GM19372 (cell line): ENCODE measurements at regions not wholly inside any gene's neighbourhood (a gene's known extent, or its start where the extent isn't known, plus 50 kb on each side); places are given as distances from the start of the nearest gene placed in this dataset.

ENCODE experiments used
- ATAC-seq: cut with Tn5 transposase; IDR thresholded peaks from one replicate; pipeline ENCODE4 v1.9.1; 2021; ENCODE audit warnings: mild to moderate bottlenecking, low read depth, moderate library complexity; ENCODE audit not compliant: unreplicated experiment

- ATAC-seq, result no peak
These were observed 315.1 kb upstream of the TLE3 start for GRCh38 chr15:70412794-70413193.

DNA sequence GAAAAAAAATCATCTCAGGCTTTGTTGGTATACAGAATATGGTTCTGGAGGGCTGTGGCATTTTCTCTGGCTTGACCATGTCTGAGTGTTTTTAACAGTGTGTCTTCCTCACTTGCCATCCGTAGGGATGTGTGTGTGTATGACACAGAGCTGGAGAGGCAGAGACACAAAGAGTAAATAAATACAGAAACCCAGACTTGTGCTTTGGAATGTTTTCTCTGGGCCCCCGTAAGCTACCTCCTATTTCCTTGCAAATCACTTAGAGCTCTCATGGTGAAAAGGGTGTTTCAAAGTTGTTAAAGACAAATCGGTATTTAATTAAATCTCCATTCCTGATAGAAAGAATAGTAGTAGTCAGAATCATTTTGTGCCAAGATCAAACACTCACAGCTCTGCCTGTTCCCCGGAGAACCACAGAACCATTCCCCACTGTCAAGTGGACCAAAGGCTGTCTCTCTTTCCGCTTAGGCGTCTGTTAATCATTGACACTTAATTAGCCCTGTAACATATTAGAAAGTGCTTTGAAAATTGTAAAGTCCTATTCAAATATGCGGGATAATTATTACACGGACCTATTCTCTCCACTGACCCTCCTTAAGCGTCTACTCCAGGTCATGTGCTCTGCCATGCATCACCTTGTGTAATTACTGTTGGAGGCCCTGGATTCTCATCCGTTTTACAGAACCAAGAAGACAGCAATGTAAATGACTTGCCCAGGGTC, 313.6 kb upstream of the TLE3 start:
- no peak for ATAC-seq

- no peak for ATAC-seq
These were observed 312.8 kb upstream of the TLE3 start for GRCh38 chr15:70410371-70410985.

GRCh38 chr15:70409388-70409787, 311.7 kb upstream of the TLE3 start:
- ATAC-seq, result no peak

DNA sequence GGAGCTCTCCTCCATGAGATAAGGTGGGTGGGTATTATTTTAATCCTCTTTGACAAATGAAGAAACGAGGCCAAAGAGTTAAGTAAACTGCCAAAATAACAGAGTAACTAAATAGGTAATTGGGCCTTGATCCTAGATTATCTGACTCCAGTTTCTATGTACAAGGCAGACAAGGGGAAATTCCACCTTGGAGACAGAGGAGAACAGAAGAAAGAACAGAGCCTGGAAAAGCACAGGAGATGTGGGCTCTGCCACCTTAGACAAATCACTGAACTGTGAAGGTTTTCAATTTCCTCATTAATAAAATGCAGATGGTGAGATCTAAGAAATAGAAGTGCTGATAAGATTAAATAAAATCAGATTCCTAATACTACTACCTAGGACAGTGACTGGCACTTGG, 310.2 kb upstream of the TLE3 start:
- no peak for ATAC-seq

DNA sequence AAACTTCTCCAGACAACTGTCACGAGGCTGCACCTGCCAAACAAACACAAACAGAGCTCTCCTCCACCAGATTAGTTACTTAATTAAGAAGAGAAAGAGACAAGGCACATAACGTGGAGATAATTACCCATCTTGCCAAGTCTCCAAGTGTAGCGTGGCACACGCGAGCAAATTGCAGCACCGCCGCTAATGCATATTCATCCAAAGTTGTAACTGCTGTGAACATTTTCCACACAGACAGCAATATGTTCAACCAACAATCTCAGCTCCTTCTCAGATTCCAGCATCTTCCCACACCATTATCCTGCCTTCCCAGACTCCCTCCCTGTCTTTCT, 309.6 kb upstream of the TLE3 start:
- no peak for ATAC-seq

GRCh38 chr15:70406617-70407335, 309.1 kb upstream of the TLE3 start:
- no peak for ATAC-seq

DNA sequence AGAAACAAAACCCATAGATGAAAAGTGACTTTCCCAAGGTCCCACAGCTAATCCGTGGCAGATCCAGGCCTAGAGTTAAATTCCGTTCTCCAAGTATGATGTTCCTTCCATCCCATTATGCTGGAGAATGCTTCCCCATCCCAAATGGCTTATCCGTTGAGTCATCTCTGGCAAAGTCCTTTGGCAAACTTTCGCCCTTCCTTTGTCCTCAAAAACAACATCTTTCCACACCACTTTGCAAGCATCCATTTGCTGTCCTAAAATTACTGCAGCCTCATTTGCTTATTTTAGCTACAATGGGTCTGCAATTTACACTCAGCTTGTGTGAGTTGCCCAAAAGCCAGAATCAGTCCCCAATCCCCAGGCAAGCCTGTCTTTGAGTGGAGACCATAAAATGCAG, 304.0 kb upstream of the TLE3 start:
- ATAC-seq, result no peak

DNA sequence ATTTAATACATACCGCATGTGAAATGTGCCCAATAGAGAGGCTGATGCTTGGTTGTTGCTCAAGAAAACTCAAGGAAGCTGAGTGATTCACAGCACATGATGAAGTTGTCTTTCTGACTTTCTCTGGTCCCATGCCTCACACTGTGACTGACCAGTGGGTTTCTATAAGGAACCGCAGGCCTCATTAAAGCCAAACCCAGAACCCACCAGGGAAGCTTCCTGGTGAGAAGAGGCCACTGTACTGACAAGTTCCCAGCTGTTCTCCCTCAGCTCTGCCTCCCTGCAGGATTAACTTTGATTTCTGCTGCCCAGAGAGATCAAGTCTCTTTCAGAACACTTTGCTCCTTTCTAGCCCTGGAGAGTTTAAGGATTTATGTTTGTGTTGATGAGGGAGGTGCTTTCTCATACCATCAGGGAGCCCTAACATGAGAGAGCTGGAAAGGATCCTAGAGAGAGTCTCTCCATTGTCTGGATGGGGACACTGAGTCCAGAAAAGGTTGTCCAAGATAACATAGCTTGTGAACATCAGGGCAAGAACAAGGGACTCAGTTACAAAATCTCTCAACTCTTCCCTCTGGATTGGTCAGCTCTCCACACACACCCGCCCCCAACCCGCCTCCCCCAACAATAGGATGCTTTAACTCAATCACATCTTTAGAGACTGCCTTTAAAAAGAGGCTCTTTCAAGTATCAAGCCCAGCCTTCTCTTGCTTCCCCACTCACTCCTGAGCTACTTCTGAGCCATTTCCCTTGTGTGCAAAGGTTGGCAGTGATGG, 303.2 kb upstream of the TLE3 start:
- no peak for ATAC-seq

DNA sequence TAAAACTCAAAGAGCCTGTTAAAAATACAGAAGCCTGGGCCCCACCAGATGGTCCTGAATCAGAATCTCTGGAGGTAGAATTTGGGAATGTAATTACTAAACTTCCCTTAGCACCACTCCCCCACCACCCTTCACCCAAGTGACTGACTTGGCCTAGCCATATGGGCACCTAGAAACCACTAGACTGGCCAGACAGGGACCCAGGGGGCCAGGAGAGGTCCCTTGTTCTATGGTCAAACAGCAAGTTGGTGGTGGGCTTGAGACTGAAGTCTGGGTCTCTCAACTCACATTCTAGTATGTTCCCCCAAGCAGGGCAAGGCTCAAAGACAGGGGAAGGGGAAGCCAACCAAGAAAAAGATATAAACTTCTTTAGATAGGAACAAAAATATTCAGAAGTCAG, 301.5 kb upstream of the TLE3 start:
- no peak for ATAC-seq

DNA sequence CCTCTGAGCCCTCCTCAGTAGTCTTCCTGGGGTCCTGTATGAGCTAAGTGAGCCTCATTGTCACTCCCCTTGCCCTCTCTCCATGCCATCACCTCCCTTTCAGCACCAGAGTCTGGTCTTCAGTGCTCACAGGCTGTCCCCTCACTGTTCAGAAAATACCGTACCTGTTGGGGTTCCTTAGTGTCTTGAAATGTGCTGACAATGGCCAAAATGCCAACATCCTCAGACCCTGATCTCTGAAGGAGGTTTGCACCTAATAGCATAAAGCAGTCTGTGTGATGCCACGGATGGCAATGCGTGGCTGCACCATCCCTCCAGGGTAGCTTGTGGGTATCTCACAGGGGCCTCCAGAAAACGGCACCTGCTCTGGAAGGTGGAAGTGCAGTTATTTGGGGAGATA, 301.0 kb upstream of the TLE3 start:
- no peak for ATAC-seq

DNA sequence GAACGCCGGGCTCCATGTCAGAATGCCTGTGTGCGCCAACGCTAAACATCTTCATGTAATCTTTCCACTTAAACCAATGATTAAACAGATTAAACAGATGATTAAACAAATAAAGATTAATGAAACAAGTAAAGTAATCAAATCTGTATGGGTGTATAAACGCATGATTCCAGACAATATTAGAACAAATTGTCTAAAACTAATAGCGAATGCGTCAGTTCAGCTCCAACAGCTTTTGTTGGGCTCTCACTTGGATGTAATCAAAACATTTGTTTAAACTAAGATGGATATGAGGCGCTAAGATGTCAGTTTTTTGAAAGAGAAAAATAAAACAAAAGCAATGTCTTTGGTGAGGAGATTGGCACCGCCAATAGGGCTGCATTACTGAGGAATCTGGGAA, 299.1 kb upstream of the TLE3 start:
- no peak for ATAC-seq

- ATAC-seq, result no peak
These were observed 297.4 kb upstream of the TLE3 start for GRCh38 chr15:70395164-70395563.

- ATAC-seq, result no peak
These were observed 293.0 kb upstream of the TLE3 start for GRCh38 chr15:70390723-70391122.

GRCh38 chr15:70387993-70388392, 290.3 kb upstream of the TLE3 start:
- no peak for ATAC-seq

GRCh38 chr15:70387081-70387480, 289.4 kb upstream of the TLE3 start:
- ATAC-seq, result no peak

DNA sequence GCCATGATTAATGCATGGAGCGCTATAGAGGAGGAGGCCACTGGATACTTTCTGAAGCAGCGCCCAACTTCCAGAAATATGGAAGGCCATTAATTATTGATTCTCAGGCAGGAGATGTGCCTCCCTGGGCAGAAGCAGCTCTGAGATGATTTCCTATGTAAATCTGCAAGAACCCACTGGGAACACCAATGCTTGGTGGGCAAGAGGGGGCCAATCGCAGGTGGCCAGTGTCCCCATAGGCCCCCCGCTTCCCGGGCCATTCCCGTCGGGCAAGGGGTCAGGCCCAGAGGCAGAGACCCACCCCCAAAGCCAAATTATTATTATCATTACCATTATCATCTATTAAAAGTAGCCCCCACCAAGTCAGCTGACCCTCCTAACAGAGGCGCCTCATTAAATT, 288.0 kb upstream of the TLE3 start:
- no peak for ATAC-seq

DNA sequence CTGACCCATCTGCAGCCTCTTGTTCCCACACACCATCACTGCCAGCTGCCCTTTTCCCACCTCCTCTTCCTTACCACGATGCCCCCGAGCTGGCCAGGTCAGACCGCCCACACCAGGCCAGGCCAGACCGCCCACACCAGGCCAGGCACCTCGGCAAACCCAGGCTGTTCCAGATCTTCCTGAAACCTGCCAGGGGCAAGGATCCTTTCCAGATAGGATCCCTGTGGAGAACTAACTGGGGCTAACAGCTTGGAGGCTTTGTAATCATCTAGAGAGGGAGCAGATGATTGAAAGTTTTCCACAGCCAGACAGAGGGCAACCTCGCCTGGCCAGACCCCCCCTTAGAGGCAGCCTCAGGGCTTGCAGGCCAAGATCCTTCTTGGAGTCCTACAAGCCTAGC, 287.3 kb upstream of the TLE3 start:
- no peak for ATAC-seq

DNA sequence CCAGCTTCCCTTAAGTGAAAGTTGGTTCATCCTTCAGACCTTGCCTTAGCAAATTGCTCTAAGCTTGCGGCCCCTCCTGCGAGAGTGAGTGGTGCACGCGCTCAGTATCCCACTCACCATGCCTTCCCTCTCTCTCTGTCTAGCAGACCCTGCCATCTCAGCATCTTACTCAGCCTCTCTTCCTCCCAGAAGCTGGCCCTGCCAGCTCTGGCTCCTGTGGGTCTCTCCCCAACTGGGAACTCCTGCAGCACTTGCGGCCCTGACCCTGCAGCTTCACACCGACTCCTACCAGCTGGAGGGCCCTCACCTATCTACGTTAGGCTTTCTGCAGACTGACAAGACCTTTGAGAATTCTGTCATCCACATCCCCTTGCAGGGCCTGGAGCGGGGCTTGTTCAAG, 286.1 kb upstream of the TLE3 start:
- ATAC-seq, result no peak

- no peak for ATAC-seq
These were observed 285.2 kb upstream of the TLE3 start for GRCh38 chr15:70382762-70383458.
